ENCODE measurements at regions not wholly inside any gene's neighbourhood (a gene's known extent, or its start where the extent isn't known, plus 50 kb on each side); places are given as distances from the start of the nearest gene placed in this dataset.

DNA sequence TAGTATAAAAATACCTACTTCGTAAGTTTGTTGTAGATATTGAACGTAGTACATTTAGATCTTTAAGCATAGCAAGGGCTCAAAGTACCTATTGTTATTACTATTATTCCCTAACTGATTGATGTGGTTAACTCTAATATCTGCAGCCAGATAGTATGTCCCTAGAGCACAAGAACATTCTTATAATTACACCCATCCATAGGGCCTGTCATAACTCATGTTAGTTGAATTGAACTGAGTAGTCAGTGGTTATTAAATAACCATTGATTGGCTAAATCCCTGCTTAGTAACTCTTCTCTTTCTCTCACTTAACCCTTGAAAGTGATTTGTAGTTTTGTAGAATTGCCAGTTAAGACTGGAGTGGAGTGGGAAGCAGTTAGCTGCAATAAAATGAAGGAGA lies 207.5 kb upstream of the HS3ST5 start:
- no peaks in the 10 kb centered on the region for H3K36me3 ChIP-seq
- no peak for DNase-seq
- no peaks in the 10 kb centered on the region for H3K27me3 ChIP-seq (replicated peaks in 1 of 7)
- H3K27ac ChIP-seq: no peak overlapping the region
- H3K4me1 ChIP-seq: no peaks in the 10 kb centered on the region
- no peak overlapping the region for H3K4me3 ChIP-seq
- intact Hi-C loops (cut with DNase I; ENCODE audit: low total_unique reads): no loop called here
- 79 to 92% (median 82%) methylated on average over 2 of the region's 2 CpGs for WGBS, 5 donors
- TF ChIP-seq POLR2AphosphoS5 (IDR thresholded peaks at IDR 0.05): no peak
- TF ChIP-seq, protein P1, sequence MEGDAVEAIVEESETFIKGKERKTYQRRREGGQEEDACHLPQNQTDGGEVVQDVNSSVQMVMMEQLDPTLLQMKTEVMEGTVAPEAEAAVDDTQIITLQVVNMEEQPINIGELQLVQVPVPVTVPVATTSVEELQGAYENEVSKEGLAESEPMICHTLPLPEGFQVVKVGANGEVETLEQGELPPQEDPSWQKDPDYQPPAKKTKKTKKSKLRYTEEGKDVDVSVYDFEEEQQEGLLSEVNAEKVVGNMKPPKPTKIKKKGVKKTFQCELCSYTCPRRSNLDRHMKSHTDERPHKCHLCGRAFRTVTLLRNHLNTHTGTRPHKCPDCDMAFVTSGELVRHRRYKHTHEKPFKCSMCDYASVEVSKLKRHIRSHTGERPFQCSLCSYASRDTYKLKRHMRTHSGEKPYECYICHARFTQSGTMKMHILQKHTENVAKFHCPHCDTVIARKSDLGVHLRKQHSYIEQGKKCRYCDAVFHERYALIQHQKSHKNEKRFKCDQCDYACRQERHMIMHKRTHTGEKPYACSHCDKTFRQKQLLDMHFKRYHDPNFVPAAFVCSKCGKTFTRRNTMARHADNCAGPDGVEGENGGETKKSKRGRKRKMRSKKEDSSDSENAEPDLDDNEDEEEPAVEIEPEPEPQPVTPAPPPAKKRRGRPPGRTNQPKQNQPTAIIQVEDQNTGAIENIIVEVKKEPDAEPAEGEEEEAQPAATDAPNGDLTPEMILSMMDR (IDR thresholded peaks at IDR 0.05 in 8 of 11, conservative IDR thresholded peaks at IDR 0.05 in 3 of 11): no peak
- H3K9me3 ChIP-seq: peaks cover 0 to 15% (median 4%) of the 10 kb centered on the region in 8 donors

DNA sequence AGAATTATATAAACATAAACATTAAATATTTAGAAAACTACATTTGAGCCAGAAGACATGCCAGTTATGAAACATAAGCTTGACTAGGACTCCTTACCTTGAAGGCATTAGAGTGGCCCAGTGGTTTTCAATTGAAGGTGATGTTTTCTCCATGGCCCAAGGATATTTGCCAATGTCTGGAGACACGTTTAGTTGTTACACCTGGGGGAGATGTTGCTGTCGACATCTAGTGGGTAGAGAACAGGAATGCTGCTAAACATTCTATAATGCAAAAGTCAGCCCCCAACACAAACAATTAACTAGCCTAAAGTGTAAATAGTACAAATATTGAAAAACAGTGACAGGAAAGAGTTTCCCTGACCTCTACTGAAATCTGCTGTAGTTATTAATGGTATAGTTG lies 200.9 kb upstream of the HS3ST5 start:
- no peaks in the 10 kb centered on the region for H3K27me3 ChIP-seq (replicated peaks in 1 of 7)
- H3K36me3 ChIP-seq: no peaks in the 10 kb centered on the region
- no peaks in the 10 kb centered on the region for H3K4me1 ChIP-seq
- H3K4me3 ChIP-seq: no peak overlapping the region
- peaks cover 0 to 17% (median 3%) of the 10 kb centered on the region in 8 donors for H3K9me3 ChIP-seq
- intact Hi-C loops (cut with DNase I; ENCODE audit: low total_unique reads): no loop called here
- H3K27ac ChIP-seq: no peak overlapping the region
- WGBS, 5 donors: 59 to 77% (median 71%) methylated on average over 2 of the region's 2 CpGs
- DNase-seq: no peak
- TF ChIP-seq, protein P1 (IDR thresholded peaks at IDR 0.05 in 8 of 11, conservative IDR thresholded peaks at IDR 0.05 in 3 of 11): no peak
- TF ChIP-seq POLR2AphosphoS5 (IDR thresholded peaks at IDR 0.05): no peak
- no peak for TF ChIP-seq POLR2A (IDR thresholded peaks at IDR 0.05)

DNA sequence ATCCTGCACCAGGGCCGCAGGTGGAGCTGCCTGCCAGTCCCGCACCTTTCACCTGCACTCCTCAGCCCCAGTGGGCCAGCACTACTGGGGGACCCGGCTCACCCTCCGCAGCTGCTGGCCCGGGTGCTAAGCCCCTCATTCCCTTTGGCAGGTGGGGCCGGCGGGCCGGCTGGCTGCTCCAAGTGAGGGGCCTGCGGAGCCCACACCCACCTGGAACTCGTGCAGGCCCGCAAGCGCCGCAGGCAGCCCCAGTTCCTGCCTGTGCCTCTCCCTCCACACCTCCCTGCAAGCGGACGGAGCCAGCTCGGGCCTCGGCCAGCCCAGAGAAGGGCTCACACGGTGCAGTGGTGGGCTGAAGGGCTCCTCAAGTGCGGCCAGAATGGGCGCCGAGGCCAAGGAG lies 199.0 kb upstream of the HS3ST5 start:
- Histone ChIP-seq H3K36me3 (no peaks in the 10 kb centered on the region), H3K4me1 (no peaks in the 10 kb centered on the region), H3K4me3 (no peak overlapping the region), H3K27ac (no peak overlapping the region), H3K27me3 (replicated peaks in 1 of 7) (no peaks in the 10 kb centered on the region), H3K9me3 (peaks cover 0 to 17% (median 6%) of the 10 kb centered on the region in 8 donors)
- 89 to 91% (median 91%) methylated on average over 11 to 21 of the region's 21 CpGs for whole genome bisulfite sequencing, 5 donors
- TF ChIP-seq POLR2AphosphoS5 (IDR thresholded peaks at IDR 0.05) (no peak), POLR2A (IDR thresholded peaks at IDR 0.05) (no peak)
- TF ChIP-seq, protein P1 (IDR thresholded peaks at IDR 0.05 in 8 of 11, conservative IDR thresholded peaks at IDR 0.05 in 3 of 11): no peak
- intact Hi-C loops (cut with DNase I; ENCODE audit: low total_unique reads): no loop called here
- DNase-seq: no peak

DNA sequence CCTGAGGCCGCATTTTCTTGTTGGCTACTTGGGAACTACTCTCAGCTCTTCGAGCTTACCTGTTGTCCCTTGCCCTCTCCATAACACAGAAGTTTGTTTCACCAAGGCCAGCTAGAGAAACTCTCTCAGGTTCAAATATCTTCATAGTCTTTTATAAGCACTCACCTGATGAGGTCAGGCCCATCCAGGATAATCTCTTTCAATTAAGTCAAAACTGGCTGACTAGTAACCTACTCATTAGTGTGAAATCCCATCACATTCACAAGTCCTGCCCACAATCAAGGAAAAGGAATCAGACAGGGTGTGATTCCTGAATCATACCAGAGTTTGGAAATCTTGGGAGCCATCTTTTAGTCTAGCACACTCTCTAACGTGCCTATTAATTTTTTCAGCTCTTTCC lies 195.2 kb upstream of the HS3ST5 start:
- Histone ChIP-seq H3K36me3 (no peaks in the 10 kb centered on the region), H3K9me3 (peaks cover 0 to 23% (median 6%) of the 10 kb centered on the region in 8 donors), H3K27ac (no peak overlapping the region), H3K27me3 (replicated peaks in 1 of 7) (no peaks in the 10 kb centered on the region), H3K4me1 (no peaks in the 10 kb centered on the region), H3K4me3 (no peak overlapping the region)
- no peak for DNase-seq
- intact Hi-C loops (cut with DNase I; ENCODE audit: low total_unique reads): no loop called here
- 75 to 87% (median 83%) methylated on average over 3 of the region's 3 CpGs for WGBS, 5 donors
- TF ChIP-seq POLR2A (IDR thresholded peaks at IDR 0.05): no peak
- TF ChIP-seq, protein P1 (IDR thresholded peaks at IDR 0.05 in 8 of 11, conservative IDR thresholded peaks at IDR 0.05 in 3 of 11): no peak
- TF ChIP-seq POLR2AphosphoS5 (IDR thresholded peaks at IDR 0.05): no peak
